ENCODE measurements at regions not wholly inside any gene's neighbourhood (a gene's known extent, or its start where the extent isn't known, plus 50 kb on each side); places are given as distances from the start of the nearest gene placed in this dataset.

- DNase-seq = no peak
Observed at GRCh38 chr11:104830508-104830907, 67.8 kb downstream of the CASP12 start.

GRCh38 chr11:104830080-104830479 lies 68.2 kb downstream of the CASP12 start:
- DNase-seq = no peak

GRCh38 chr11:104826772-104827171 lies 71.5 kb downstream of the CASP12 start:
- no peak for DNase-seq

- no peak for DNase-seq
Observed at GRCh38 chr11:104823657-104824056, 74.6 kb downstream of the CASP12 start.

- no peak for DNase-seq
Observed at GRCh38 chr11:104820431-104820830, 77.8 kb downstream of the CASP12 start.

- no peak for DNase-seq
Observed at GRCh38 chr11:104819603-104820002, 78.7 kb downstream of the CASP12 start.

GRCh38 chr11:104819107-104819506 lies 79.2 kb downstream of the CASP12 start:
- no peak for DNase-seq

GRCh38 chr11:104817973-104818372 lies 80.3 kb downstream of the CASP12 start:
- no peak for DNase-seq

GRCh38 chr11:104813532-104813931 lies 84.7 kb downstream of the CASP12 start:
- no peak for DNase-seq

- DNase-seq = no peak
Observed at GRCh38 chr11:104812103-104812788, 86.0 kb downstream of the CASP12 start.

- no peak for DNase-seq
Observed at GRCh38 chr11:104803776-104804175, 94.5 kb downstream of the CASP12 start.

GRCh38 chr11:104799251-104799650 lies 99.0 kb downstream of the CASP12 start:
- DNase-seq = no peak

GRCh38 chr11:104798789-104799188 lies 99.5 kb downstream of the CASP12 start:
- DNase-seq = no peak

GRCh38 chr11:104796301-104796700 lies 102.0 kb downstream of the CASP12 start:
- DNase-seq = no peak

- no peak for DNase-seq
Observed at GRCh38 chr11:104795501-104796213, 102.6 kb downstream of the CASP12 start.

- DNase-seq = no peak
Observed at GRCh38 chr11:104792861-104793260, 105.4 kb downstream of the CASP12 start.

GRCh38 chr11:104791896-104792295 lies 106.4 kb downstream of the CASP12 start:
- DNase-seq = no peak

GRCh38 chr11:104784684-104785460 lies 113.4 kb downstream of the CASP12 start:
- DNase-seq = no peak

- no peak for DNase-seq
Observed at GRCh38 chr11:104783241-104783640, 115.0 kb downstream of the CASP12 start.

- no peak for DNase-seq
Observed at GRCh38 chr11:104782377-104782754, 115.9 kb downstream of the CASP12 start.

- DNase-seq = no peak
Observed at GRCh38 chr11:104781719-104782376, 116.4 kb downstream of the CASP12 start.

GRCh38 chr11:104781037-104781436 lies 117.2 kb downstream of the CASP12 start:
- DNase-seq = no peak

GRCh38 chr11:104776501-104777170 lies 121.6 kb downstream of the CASP12 start:
- DNase-seq = no peak
